Neural cell (in vitro differentiated cells): ENCODE measurements at regions not wholly inside any gene's neighbourhood (a gene's known extent, or its start where the extent isn't known, plus 50 kb on each side); places are given as distances from the start of the nearest gene placed in this dataset.

Source experiments
- H2AFZ ChIP-seq: fragments of 200-600, 300-800 bp; sonication (generic), shearing (Covaris generic); 2 replicates; pipeline ENCODE4 v1.6.0; 2014; ENCODE audit warnings: low read depth, mild to moderate bottlenecking, antibody characterized with exemption, low read length, moderate library complexity
- H3F3A ChIP-seq: fragments of 200-600 bp; shearing (Covaris generic); 2 replicates; pipeline ENCODE4 v1.6.1; 2016; ENCODE audit warnings: mild to moderate bottlenecking, moderate library complexity, mixed read lengths, antibody characterized with exemption, low read length; ENCODE audit not compliant: insufficient read depth, poor library complexity, severe bottlenecking
- H3K27ac ChIP-seq: fragments of 200-600, 300-800 bp; sonication (generic), shearing (Covaris generic); 2 replicates; pipeline ENCODE4 v1.5.1; 2014; ENCODE audit warnings: mild to moderate bottlenecking, low read length, moderate library complexity
- H3K27me3 ChIP-seq: fragments of 300-800, 200-600 bp; sonication (generic), shearing (Covaris generic); 2 replicates; pipeline ENCODE4 v1.6.0; 2014; ENCODE audit warnings: mild to moderate bottlenecking, low read depth, low read length, moderate library complexity; ENCODE audit not compliant: insufficient read depth
- H3K36me3 ChIP-seq: fragments of 300-800, 200-600 bp; sonication (generic), shearing (Covaris generic); 2 replicates; pipeline ENCODE4 v1.5.1; 2014; ENCODE audit warnings: mild to moderate bottlenecking, antibody characterized with exemption, low read length, moderate library complexity; ENCODE audit not compliant: insufficient read depth
- H3K4me2 ChIP-seq: fragments of 300-800, 200-600 bp; sonication (generic), shearing (Covaris generic); 2 replicates; pipeline ENCODE4 v1.6.0; 2014; ENCODE audit warnings: mild to moderate bottlenecking, low read length
- H3K4me3 ChIP-seq: fragments of 300-800, 200-600 bp; sonication (generic), shearing (Covaris generic); 2 replicates; pipeline ENCODE4 v1.5.1; 2014; ENCODE audit warnings: mild to moderate bottlenecking, low read length, moderate library complexity
- H3K79me2 ChIP-seq: fragments of 200-600 bp; shearing (Covaris generic); replicated peaks from 2 replicates; pipeline ENCODE4 v1.6.0; 2014; ENCODE audit warnings: mild to moderate bottlenecking, low read length, moderate library complexity; ENCODE audit not compliant: insufficient read depth
- H3K9ac ChIP-seq: fragments of 300-800, 200-600 bp; sonication (generic), shearing (Covaris generic); 2 replicates; pipeline ENCODE4 v1.6.1; 2016; ENCODE audit warnings: mild to moderate bottlenecking, low read length, mixed read lengths
- H3K9me2 ChIP-seq: fragments of 200-600 bp; shearing (Covaris generic); 2 replicates; pipeline ENCODE4 v1.6.1; 2016; ENCODE audit warnings: mild to moderate bottlenecking, low read length, mixed read lengths; ENCODE audit not compliant: insufficient read depth
- H3K9me3 ChIP-seq: fragments of 200-600, 300-800 bp; sonication (generic), shearing (Covaris generic); 2 replicates; pipeline ENCODE4 v1.6.1; 2016; ENCODE audit warnings: mild to moderate bottlenecking, mixed run types, low read length, moderate library complexity, mixed read lengths
- H4K20me1 ChIP-seq: fragments of 200-600 bp; shearing (Covaris generic); 2 replicates; pipeline ENCODE4 v1.6.1; 2016; ENCODE audit warnings: mild to moderate bottlenecking, mixed run types; ENCODE audit not compliant: insufficient read depth
- CTCF ChIP-seq: fragments of 450-650 bp; IDR thresholded peaks from 2 replicates; pipeline ENCODE4 v1.5.1; 2014; ENCODE audit warnings: antibody characterized with exemption, mild to moderate bottlenecking, moderate library complexity; ENCODE audit not compliant: poor library complexity, severe bottlenecking
- EP300 ChIP-seq: fragments of 450-650 bp; conservative IDR thresholded peaks from 2 replicates; pipeline ENCODE4 v1.6.1; 2014; ENCODE audit warnings: antibody characterized with exemption, mild to moderate bottlenecking, moderate library complexity; ENCODE audit not compliant: poor library complexity, severe bottlenecking
- EZH2 ChIP-seq: fragments of 200-600, 300-800 bp; shearing (Covaris generic), sonication (generic); IDR thresholded peaks from 2 replicates; pipeline ENCODE4 v1.6.1; 2014; ENCODE audit warnings: antibody characterized with exemption, low read length, borderline replicate concordance, mild to moderate bottlenecking; ENCODE audit not compliant: insufficient read depth, poor library complexity, severe bottlenecking
- MXI1 ChIP-seq: fragments of 450-650 bp; conservative IDR thresholded peaks from 2 replicates; pipeline ENCODE4 v1.6.1; 2014; ENCODE audit warnings: antibody characterized with exemption, mild to moderate bottlenecking; ENCODE audit not compliant: poor library complexity, severe bottlenecking
- POLR2AphosphoS5 ChIP-seq: IDR thresholded peaks from 2 replicates; pipeline ENCODE4 v1.6.1; 2012
- RAD21 ChIP-seq: fragments of 450-650 bp; conservative IDR thresholded peaks from 2 replicates; pipeline ENCODE4 v1.6.1; 2014; ENCODE audit warnings: antibody characterized with exemption, mild to moderate bottlenecking, moderate library complexity
- SMC3 ChIP-seq: fragments of 450-650 bp; conservative IDR thresholded peaks from 2 replicates; pipeline ENCODE4 v1.6.1; 2014; ENCODE audit warnings: antibody characterized with exemption, mild to moderate bottlenecking, moderate library complexity; ENCODE audit not compliant: poor library complexity
- TAF1 ChIP-seq: IDR thresholded peaks from 2 replicates; pipeline ENCODE4 v1.6.1; 2012; ENCODE audit warnings: low read depth
- TF ChIP-seq, protein P1 (sequence below): IDR thresholded peaks from 2 replicates; pipeline ENCODE4 v1.6.1; 2012; ENCODE audit warnings: borderline replicate concordance

DNA sequence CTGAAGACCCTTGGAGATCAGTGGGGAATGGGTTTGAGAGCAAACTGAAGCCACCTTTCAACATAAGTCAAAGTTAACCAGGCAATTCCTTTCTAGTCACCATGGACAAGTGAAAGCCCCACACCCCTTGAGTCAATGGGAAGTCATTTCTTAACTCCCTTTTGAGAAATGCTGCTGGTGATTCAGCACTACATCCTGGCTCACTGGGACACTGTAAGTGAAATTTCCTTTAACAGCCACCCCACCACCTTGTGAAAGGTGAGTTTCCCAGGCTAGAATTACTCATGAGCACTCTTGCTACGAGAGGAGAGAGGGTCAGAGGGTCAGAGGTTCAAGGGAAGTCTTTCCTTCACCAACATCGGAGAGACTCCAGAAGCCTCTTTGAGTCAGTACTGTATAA is 93.3 kb upstream of the MARCKS start:
- no peak overlapping the region for H3K4me3 ChIP-seq
- no peaks in the 10 kb centered on the region for H3K36me3 ChIP-seq
- H3K9me2 ChIP-seq = no peaks in the 10 kb centered on the region
- no peaks in the 10 kb centered on the region for H3K9me3 ChIP-seq
- no peaks in the 10 kb centered on the region for H4K20me1 ChIP-seq
- TF ChIP-seq TAF1 = no peak
- no peak for TF ChIP-seq MXI1
- no peak for TF ChIP-seq RAD21
- no peak for TF ChIP-seq EP300
- no peak for TF ChIP-seq CTCF
- TF ChIP-seq, protein P1, sequence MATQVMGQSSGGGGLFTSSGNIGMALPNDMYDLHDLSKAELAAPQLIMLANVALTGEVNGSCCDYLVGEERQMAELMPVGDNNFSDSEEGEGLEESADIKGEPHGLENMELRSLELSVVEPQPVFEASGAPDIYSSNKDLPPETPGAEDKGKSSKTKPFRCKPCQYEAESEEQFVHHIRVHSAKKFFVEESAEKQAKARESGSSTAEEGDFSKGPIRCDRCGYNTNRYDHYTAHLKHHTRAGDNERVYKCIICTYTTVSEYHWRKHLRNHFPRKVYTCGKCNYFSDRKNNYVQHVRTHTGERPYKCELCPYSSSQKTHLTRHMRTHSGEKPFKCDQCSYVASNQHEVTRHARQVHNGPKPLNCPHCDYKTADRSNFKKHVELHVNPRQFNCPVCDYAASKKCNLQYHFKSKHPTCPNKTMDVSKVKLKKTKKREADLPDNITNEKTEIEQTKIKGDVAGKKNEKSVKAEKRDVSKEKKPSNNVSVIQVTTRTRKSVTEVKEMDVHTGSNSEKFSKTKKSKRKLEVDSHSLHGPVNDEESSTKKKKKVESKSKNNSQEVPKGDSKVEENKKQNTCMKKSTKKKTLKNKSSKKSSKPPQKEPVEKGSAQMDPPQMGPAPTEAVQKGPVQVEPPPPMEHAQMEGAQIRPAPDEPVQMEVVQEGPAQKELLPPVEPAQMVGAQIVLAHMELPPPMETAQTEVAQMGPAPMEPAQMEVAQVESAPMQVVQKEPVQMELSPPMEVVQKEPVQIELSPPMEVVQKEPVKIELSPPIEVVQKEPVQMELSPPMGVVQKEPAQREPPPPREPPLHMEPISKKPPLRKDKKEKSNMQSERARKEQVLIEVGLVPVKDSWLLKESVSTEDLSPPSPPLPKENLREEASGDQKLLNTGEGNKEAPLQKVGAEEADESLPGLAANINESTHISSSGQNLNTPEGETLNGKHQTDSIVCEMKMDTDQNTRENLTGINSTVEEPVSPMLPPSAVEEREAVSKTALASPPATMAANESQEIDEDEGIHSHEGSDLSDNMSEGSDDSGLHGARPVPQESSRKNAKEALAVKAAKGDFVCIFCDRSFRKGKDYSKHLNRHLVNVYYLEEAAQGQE = no peak
- TF ChIP-seq SMC3 = no peak
- no peak for TF ChIP-seq POLR2AphosphoS5
- TF ChIP-seq EZH2 = no peak
- H3K27me3 ChIP-seq = no peaks in the 10 kb centered on the region
- H3F3A ChIP-seq = no peaks in the 10 kb centered on the region
- H3K9ac ChIP-seq = no peak overlapping the region
- H2AFZ ChIP-seq = no peak overlapping the region
- H3K79me2 ChIP-seq = no peaks in the 10 kb centered on the region
- no peak overlapping the region for H3K27ac ChIP-seq
- H3K4me2 ChIP-seq = no peak overlapping the region

DNA sequence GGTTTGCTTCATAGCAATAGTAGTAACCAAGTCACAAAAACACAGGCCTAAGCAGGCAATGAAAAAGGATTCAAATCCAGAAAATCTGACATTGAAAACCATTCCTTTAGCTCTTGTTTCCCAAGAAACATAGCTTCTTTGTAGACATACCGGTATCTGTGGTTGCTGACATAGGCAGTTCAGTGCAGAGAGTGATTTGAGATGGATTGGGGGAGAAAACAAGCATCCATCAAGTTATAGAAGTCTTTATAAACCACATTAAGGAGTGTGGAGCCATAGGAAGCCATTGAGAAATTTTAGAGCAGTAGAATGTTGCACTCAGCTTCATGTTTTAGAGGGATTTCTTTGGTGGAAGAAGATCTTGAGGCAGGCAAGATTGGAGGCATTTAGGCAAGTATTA is 91.2 kb upstream of the MARCKS start:
- no peaks in the 10 kb centered on the region for H3K27me3 ChIP-seq
- no peak overlapping the region for H2AFZ ChIP-seq

More for the DNA sequence above, 91.2 kb upstream of the MARCKS start:
- Histone ChIP-seq H3K4me3 (no peak overlapping the region), H4K20me1 (no peaks in the 10 kb centered on the region), H3K4me2 (no peak overlapping the region), H3K9ac (no peak overlapping the region), H3K36me3 (no peaks in the 10 kb centered on the region), H3K79me2 (no peaks in the 10 kb centered on the region), H3K9me3 (no peaks in the 10 kb centered on the region), H3K27ac (no peak overlapping the region), H3K9me2 (no peaks in the 10 kb centered on the region), H3F3A (no peaks in the 10 kb centered on the region)
- TF ChIP-seq RAD21 (no peak), SMC3 (no peak), EZH2 (no peak), MXI1 (no peak), TAF1 (no peak), POLR2AphosphoS5 (no peak), EP300 (no peak), CTCF (no peak)
- TF ChIP-seq, protein P1 = no peak
